Epithelial cell of prostate (primary cell): ENCODE measurements at regions not wholly inside any gene's neighbourhood (a gene's known extent, or its start where the extent isn't known, plus 50 kb on each side); places are given as distances from the start of the nearest gene placed in this dataset.

Experiments used
- DNase-seq: peaks from one replicate; pipeline ENCODE4 v3.0.0-alpha.2; 2011; ENCODE audit warnings: low read depth, low spot score
- H3K27ac ChIP-seq: fragments of 450-650 bp; 2 replicates; pipeline ENCODE4 v1.5.1; 2017; ENCODE audit warnings: mild to moderate bottlenecking

- DNase-seq: no peak
- no peak overlapping the region for H3K27ac ChIP-seq
These were observed 571.9 kb upstream of the FTMT start for GRCh38 chr5:121279801-121280200.

GRCh38 chr5:121285801-121286521, 565.7 kb upstream of the FTMT start:
- no peak for DNase-seq

GRCh38 chr5:121288781-121289180, 562.9 kb upstream of the FTMT start:
- H3K27ac ChIP-seq: no peak overlapping the region
- no peak for DNase-seq

More at GRCh38 chr5:121285801-121286521, 565.7 kb upstream of the FTMT start:
- H3K27ac ChIP-seq: no peak overlapping the region

GRCh38 chr5:121292664-121293063, 559.0 kb upstream of the FTMT start:
- H3K27ac ChIP-seq: no peak overlapping the region
- DNase-seq: no peak

- DNase-seq: no peak
- no peak overlapping the region for H3K27ac ChIP-seq
These were observed 555.3 kb upstream of the FTMT start for GRCh38 chr5:121296356-121296755.

GRCh38 chr5:121299153-121299552, 552.5 kb upstream of the FTMT start:
- no peak overlapping the region for H3K27ac ChIP-seq
- no peak for DNase-seq

- no peak overlapping the region for H3K27ac ChIP-seq
- no peak for DNase-seq
These were observed 546.8 kb upstream of the FTMT start for GRCh38 chr5:121304838-121305237.

GRCh38 chr5:121313886-121314285, 537.8 kb upstream of the FTMT start:
- DNase-seq: no peak
- no peak overlapping the region for H3K27ac ChIP-seq

GRCh38 chr5:121315786-121316185, 535.9 kb upstream of the FTMT start:
- DNase-seq: no peak
- no peak overlapping the region for H3K27ac ChIP-seq

GRCh38 chr5:121319292-121319691, 532.4 kb upstream of the FTMT start:
- no peak for DNase-seq
- no peak overlapping the region for H3K27ac ChIP-seq

GRCh38 chr5:121325930-121326329, 525.8 kb upstream of the FTMT start:
- no peak overlapping the region for H3K27ac ChIP-seq
- no peak for DNase-seq

GRCh38 chr5:121350181-121350930, 501.3 kb upstream of the FTMT start:
- no peak overlapping the region for H3K27ac ChIP-seq
- no peak for DNase-seq

GRCh38 chr5:121366515-121366914, 485.2 kb upstream of the FTMT start:
- no peak overlapping the region for H3K27ac ChIP-seq
- DNase-seq: no peak

- no peak overlapping the region for H3K27ac ChIP-seq
- DNase-seq: no peak
These were observed 478.3 kb upstream of the FTMT start for GRCh38 chr5:121373371-121373770.

- DNase-seq: no peak
- no peak overlapping the region for H3K27ac ChIP-seq
These were observed 474.2 kb upstream of the FTMT start for GRCh38 chr5:121377461-121377860.

- no peak overlapping the region for H3K27ac ChIP-seq
- DNase-seq: no peak
These were observed 473.6 kb upstream of the FTMT start for GRCh38 chr5:121378046-121378445.

GRCh38 chr5:121378559-121379359, 472.9 kb upstream of the FTMT start:
- no peak overlapping the region for H3K27ac ChIP-seq
- no peak for DNase-seq

- H3K27ac ChIP-seq: no peak overlapping the region
- DNase-seq: no peak
These were observed 471.6 kb upstream of the FTMT start for GRCh38 chr5:121380066-121380465.

- H3K27ac ChIP-seq: no peak overlapping the region
- DNase-seq: no peak
These were observed 467.3 kb upstream of the FTMT start for GRCh38 chr5:121384359-121384758.

GRCh38 chr5:121386334-121386733, 465.3 kb upstream of the FTMT start:
- H3K27ac ChIP-seq: no peak overlapping the region

GRCh38 chr5:121396716-121397115, 455.0 kb upstream of the FTMT start:
- H3K27ac ChIP-seq: no peak overlapping the region
- DNase-seq: no peak

More at GRCh38 chr5:121386334-121386733, 465.3 kb upstream of the FTMT start:
- no peak for DNase-seq
